Endothelial cell (in vitro differentiated cells): ENCODE measurements at regions not wholly inside any gene's neighbourhood (a gene's known extent, or its start where the extent isn't known, plus 50 kb on each side); places are given as distances from the start of the nearest gene placed in this dataset.

ENCODE experiments used
- DNase-seq: peaks from one replicate; pipeline ENCODE4 v3.0.0; 2021; ENCODE audit warnings: low spot score
- H3K27ac Mint-ChIP-seq: one replicate; pipeline ENCODE4 v1.8.0; 2021; ENCODE audit warnings: mixed read lengths, inconsistent platforms; ENCODE audit not compliant: unreplicated experiment
- H3K27me3 Mint-ChIP-seq: one replicate; pipeline ENCODE4 v1.8.0; 2021; ENCODE audit warnings: mild to moderate bottlenecking, moderate library complexity, mixed read lengths, inconsistent platforms; ENCODE audit not compliant: unreplicated experiment
- H3K36me3 Mint-ChIP-seq: one replicate; pipeline ENCODE4 v1.8.0; 2021; ENCODE audit warnings: mild to moderate bottlenecking, low read depth, mixed read lengths, inconsistent platforms; ENCODE audit not compliant: unreplicated experiment
- H3K4me1 Mint-ChIP-seq: one replicate; pipeline ENCODE4 v1.8.0; 2021; ENCODE audit warnings: mild to moderate bottlenecking, mixed read lengths, inconsistent platforms; ENCODE audit not compliant: unreplicated experiment
- H3K4me3 Mint-ChIP-seq: one replicate; pipeline ENCODE4 v1.8.0; 2021; ENCODE audit warnings: mild to moderate bottlenecking, mixed read lengths, inconsistent platforms; ENCODE audit not compliant: unreplicated experiment
- H3K9me3 Mint-ChIP-seq: one replicate; pipeline ENCODE4 v1.8.0; 2021; ENCODE audit warnings: mixed read lengths, inconsistent platforms; ENCODE audit not compliant: unreplicated experiment
- CTCF ChIP-seq: fragments of 200-600 bp; sonication (generic); IDR thresholded peaks from one replicate; pipeline ENCODE4 v1.5.0; 2021; ENCODE audit warnings: antibody characterized with exemption; ENCODE audit not compliant: unreplicated experiment

DNA sequence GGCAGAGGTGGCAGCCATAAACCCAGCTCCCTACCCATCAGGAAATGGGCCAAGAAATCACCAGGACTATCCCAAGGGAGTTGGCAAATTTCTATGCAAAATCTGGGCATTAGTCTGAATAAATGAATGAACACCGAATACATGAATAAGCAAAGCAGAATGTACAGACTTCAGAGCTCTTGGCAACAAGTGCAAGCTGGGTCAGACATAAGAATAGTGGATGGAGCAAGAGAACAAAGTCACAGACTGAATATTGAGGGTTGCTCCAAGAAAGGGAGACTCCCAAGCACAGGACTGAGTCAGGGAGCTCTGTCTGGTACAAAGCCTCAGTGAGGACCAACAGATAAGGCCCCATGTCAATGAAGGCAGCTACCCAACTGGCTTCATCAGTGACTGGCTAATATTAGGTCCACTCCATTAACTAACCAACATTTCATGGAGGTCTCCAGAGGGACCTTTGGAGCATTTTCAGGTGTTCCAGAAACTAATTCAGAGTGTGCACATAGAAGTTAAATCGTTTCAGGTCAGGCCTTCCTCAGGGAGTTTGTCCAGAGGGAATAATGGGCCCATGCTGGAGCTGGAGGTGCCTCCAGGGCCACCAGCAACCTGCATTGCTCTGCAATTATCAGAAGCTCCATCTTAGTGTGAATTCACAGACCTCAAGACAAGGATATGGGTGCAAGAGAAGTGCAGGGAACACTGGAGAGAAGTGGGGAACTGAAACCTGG is 191.5 kb upstream of the RALGAPA2 start:
- H3K27ac Mint-ChIP-seq = no peak overlapping the region
- no peak for TF ChIP-seq CTCF
- no peaks in the 10 kb centered on the region for H3K9me3 Mint-ChIP-seq

DNA sequence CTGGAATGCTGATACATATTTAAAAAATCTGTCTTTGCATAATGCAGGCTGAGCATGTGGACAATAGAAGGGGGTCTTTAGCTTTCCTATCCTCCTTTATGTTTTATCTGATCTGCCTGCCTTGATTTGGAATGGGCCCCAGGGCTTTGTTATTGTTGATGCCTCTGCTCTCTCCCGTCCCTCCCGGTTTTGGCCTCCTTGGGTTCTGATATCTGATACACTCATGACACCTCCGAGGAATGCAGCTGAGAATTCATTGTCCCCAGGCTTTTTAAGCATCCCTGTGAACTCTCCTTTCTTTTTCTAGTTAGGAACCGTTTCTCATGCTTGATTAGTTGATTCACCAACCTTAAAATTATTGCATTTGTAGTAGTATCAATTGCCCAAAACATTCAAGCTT is 185.5 kb upstream of the RALGAPA2 start:
- Mint-ChIP-seq H3K4me1 (no peaks in the 10 kb centered on the region), H3K36me3 (no peaks in the 10 kb centered on the region), H3K27me3 (peaks cover 4% of the 10 kb centered on the region), H3K4me3 (no peak overlapping the region), H3K9me3 (no peaks in the 10 kb centered on the region), H3K27ac (no peak overlapping the region)
- TF ChIP-seq CTCF = no peak
- no peak for DNase-seq

More for the DNA sequence above, 191.5 kb upstream of the RALGAPA2 start:
- no peak for DNase-seq
- H3K27me3 Mint-ChIP-seq = peaks cover 1% of the 10 kb centered on the region
- H3K4me1 Mint-ChIP-seq = no peaks in the 10 kb centered on the region
- no peak overlapping the region for H3K4me3 Mint-ChIP-seq
- no peaks in the 10 kb centered on the region for H3K36me3 Mint-ChIP-seq

GRCh38 chr20:20897145-20897544 is 184.7 kb upstream of the RALGAPA2 start:
- no peaks in the 10 kb centered on the region for H3K9me3 Mint-ChIP-seq
- H3K4me3 Mint-ChIP-seq = no peak overlapping the region
- H3K36me3 Mint-ChIP-seq = no peaks in the 10 kb centered on the region
- H3K4me1 Mint-ChIP-seq = no peaks in the 10 kb centered on the region
- DNase-seq = no peak
- H3K27me3 Mint-ChIP-seq = peaks cover 4% of the 10 kb centered on the region
- H3K27ac Mint-ChIP-seq = no peak overlapping the region
- no peak for TF ChIP-seq CTCF

GRCh38 chr20:20896606-20897005 is 184.2 kb upstream of the RALGAPA2 start:
- peaks cover 4% of the 10 kb centered on the region for H3K27me3 Mint-ChIP-seq
- DNase-seq = no peak
- no peak overlapping the region for H3K27ac Mint-ChIP-seq
- H3K4me1 Mint-ChIP-seq = no peaks in the 10 kb centered on the region
- no peaks in the 10 kb centered on the region for H3K9me3 Mint-ChIP-seq
- H3K36me3 Mint-ChIP-seq = no peaks in the 10 kb centered on the region
- no peak for TF ChIP-seq CTCF
- H3K4me3 Mint-ChIP-seq = no peak overlapping the region

DNA sequence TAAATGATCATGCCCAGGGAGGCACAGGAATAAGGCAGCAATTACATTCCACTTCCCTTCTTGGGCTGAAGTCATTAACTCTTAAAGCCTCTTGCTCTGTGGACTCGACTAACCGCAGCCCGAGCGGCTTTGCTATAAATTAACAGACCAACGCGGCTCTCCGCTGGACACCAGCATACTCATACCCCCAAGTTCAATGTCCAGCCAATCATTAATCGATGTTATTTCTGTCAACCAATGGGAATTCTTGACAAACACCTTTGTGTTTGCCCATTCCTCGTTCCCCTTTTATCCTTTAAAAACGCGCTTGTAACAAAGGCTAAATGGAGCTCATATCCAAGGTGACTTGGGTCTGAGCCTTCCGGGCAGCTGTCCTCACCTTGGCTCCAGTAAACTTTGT is 183.1 kb upstream of the RALGAPA2 start:
- H3K9me3 Mint-ChIP-seq = no peaks in the 10 kb centered on the region
- H3K27ac Mint-ChIP-seq = no peak overlapping the region
- DNase-seq = no peak
- no peaks in the 10 kb centered on the region for H3K36me3 Mint-ChIP-seq
- no peak overlapping the region for H3K4me3 Mint-ChIP-seq
- H3K27me3 Mint-ChIP-seq = peaks cover 3% of the 10 kb centered on the region
- no peak for TF ChIP-seq CTCF
- no peaks in the 10 kb centered on the region for H3K4me1 Mint-ChIP-seq
